ENCODE measurements at regions not wholly inside any gene's neighbourhood (a gene's known extent, or its start where the extent isn't known, plus 50 kb on each side); places are given as distances from the start of the nearest gene placed in this dataset.

DNA sequence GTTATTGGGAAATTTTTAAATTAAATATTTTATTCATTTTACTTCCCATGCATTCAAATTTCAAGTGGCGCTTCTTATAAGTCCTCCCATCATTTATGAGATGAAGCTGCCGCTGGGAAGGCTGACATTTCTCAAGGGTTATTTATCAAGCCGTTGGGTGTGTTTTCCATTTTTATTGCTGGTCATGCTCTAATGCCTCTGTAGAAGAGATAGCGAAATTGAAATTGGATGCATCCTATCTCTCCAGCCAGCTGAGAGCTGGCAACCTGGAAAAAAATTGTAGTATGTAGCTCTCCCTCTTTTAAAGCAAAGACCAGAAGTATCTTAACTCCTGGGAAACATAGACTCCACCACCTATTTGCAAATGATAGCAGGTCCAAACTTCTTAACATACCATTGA, 135.9 kb downstream of the C6orf118 start (continued):
- no peak for TF ChIP-seq RNF219 (CRISPR knock-in tag; IDR thresholded peaks at IDR 0.05)

GRCh38 chr6:165167861-165168260, 141.5 kb downstream of the C6orf118 start:
- Histone ChIP-seq H2AFZ (ENCODE audit: low read length) (no peak overlapping the region), H4K20me1 (ENCODE audit: insufficient read depth, low read length) (no peaks in the 10 kb centered on the region), H3K4me3 (replicated peaks in 1 of 3; ENCODE audit: insufficient read depth in 1 of 3, low read depth in 2 of 3, low read length in 3 of 3) (no peak overlapping the region), H3K9me3 (ENCODE audit: low read length) (peaks cover 96% of the 10 kb centered on the region), H3K27ac (ENCODE audit: extremely low read length, insufficient read depth, low read length) (no peak overlapping the region), H3K36me3 (replicated peaks in 1 of 2; ENCODE audit: control insufficient read depth in 1 of 2, insufficient read depth in 2 of 2, low read length in 2 of 2) (no peaks in the 10 kb centered on the region), H3K4me2 (ENCODE audit: low read depth, low read length) (no peak overlapping the region), H3K79me2 (ENCODE audit: insufficient read depth, low read length) (no peaks in the 10 kb centered on the region), H3K4me1 (ENCODE audit: insufficient read depth, low read length) (no peaks in the 10 kb centered on the region), H3K27me3 (ENCODE audit: control insufficient read depth in 1 of 2, insufficient read depth in 2 of 2, low read length in 2 of 2) (no peaks in the 10 kb centered on the region), H3K9ac (ENCODE audit: insufficient read depth, low read depth, low read length) (no peak overlapping the region)
- DNase-seq (ENCODE audit: low spot score) (no peak), ATAC-seq (no peak), FAIRE-seq (no peak)
- no peak for TF ChIP-seq SRSF9 (IDR thresholded peaks at IDR 0.05; ENCODE audit: borderline replicate concordance, insufficient read depth, low read depth, low read length, poor library complexity, severe bottlenecking)
- no peak for TF ChIP-seq ZFP37 (CRISPR knock-in tag; IDR thresholded peaks at IDR 0.05; ENCODE audit: borderline replicate concordance)
- in situ Hi-C loops (cut with HindIII; ENCODE audit: extremely low pct_ligation_motif_present, low pct_unique_long_range_greater_than_20kb) (no loop called here), intact Hi-C loops (cut with micrococcal nuclease; ENCODE audit: unreplicated experiment) (no loop called here)
- POLR2A ChIA-PET, result no interaction called here
- no TSS peak for BruUV-seq (replicated peaks)
- whole genome bisulfite sequencing (ENCODE audit: low lambda C conversion rate), result 19% methylated on average over 4 of the region's 4 CpGs
- CTCF ChIA-PET (ENCODE audit: low intra/inter-chr PET ratio, low total read pairs), result no interaction called here

DNA sequence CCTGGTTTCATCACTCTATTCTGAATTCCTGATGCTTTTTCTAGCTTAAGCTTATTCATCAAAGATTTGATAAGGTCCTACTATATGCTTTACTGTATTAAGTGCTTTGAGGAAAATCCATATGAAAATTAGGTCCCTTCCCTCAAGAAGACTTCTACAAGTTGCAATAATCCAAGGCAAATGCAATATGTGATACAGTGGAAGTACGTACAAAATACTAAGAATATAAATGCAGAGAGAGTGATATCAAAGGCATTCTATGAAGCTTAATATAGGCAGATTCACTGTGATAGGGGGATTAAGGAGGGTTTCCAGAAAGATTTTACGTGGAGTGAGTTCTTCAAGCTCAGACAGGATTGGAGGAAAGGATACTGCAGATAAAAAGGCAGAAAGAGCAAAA, 142.1 kb downstream of the C6orf118 start:
- no peak overlapping the region for H3K27ac ChIP-seq (ENCODE audit: extremely low read length, insufficient read depth, low read length)
- WGBS (ENCODE audit: low lambda C conversion rate), result 29% methylated on average over 2 of the region's 2 CpGs
- no peaks in the 10 kb centered on the region for H3K4me1 ChIP-seq (ENCODE audit: insufficient read depth, low read length)
- FAIRE-seq (no peak), ATAC-seq (no peak), DNase-seq (ENCODE audit: low spot score) (no peak)
- BruUV-seq (replicated peaks), result no TSS peak
- H3K4me3 ChIP-seq (replicated peaks in 1 of 3; ENCODE audit: insufficient read depth in 1 of 3, low read depth in 2 of 3, low read length in 3 of 3), result no peak overlapping the region
- H3K9me3 ChIP-seq (ENCODE audit: low read length), result peaks cover 96% of the 10 kb centered on the region
- H3K4me2 ChIP-seq (ENCODE audit: low read depth, low read length), result no peak overlapping the region
- H4K20me1 ChIP-seq (ENCODE audit: insufficient read depth, low read length), result no peaks in the 10 kb centered on the region
- in situ Hi-C loops (cut with HindIII; ENCODE audit: extremely low pct_ligation_motif_present, low pct_unique_long_range_greater_than_20kb) (no loop called here), intact Hi-C loops (cut with micrococcal nuclease; ENCODE audit: unreplicated experiment) (no loop called here)
- POLR2A ChIA-PET, result no interaction called here
- no peaks in the 10 kb centered on the region for H3K27me3 ChIP-seq (ENCODE audit: control insufficient read depth in 1 of 2, insufficient read depth in 2 of 2, low read length in 2 of 2)
- no peaks in the 10 kb centered on the region for H3K79me2 ChIP-seq (ENCODE audit: insufficient read depth, low read length)
- no peak overlapping the region for H3K9ac ChIP-seq (ENCODE audit: insufficient read depth, low read depth, low read length)
- H2AFZ ChIP-seq (ENCODE audit: low read length), result no peak overlapping the region
- CTCF ChIA-PET (ENCODE audit: low intra/inter-chr PET ratio, low total read pairs), result no interaction called here
- H3K36me3 ChIP-seq (replicated peaks in 1 of 2; ENCODE audit: control insufficient read depth in 1 of 2, insufficient read depth in 2 of 2, low read length in 2 of 2), result no peaks in the 10 kb centered on the region
- TF ChIP-seq RFXANK (CRISPR knock-in tag; IDR thresholded peaks at IDR 0.05) (no peak), ZNF160 (CRISPR knock-in tag; IDR thresholded peaks at IDR 0.05) (no peak), POLR2AphosphoS5 (IDR thresholded peaks at IDR 0.05; ENCODE audit: low read depth, low read length) (no peak), ZNF407 (CRISPR knock-in tag; IDR thresholded peaks at IDR 0.05; ENCODE audit: not compliant biosample characterization) (no peak), PLRG1 (conservative IDR thresholded peaks at IDR 0.05) (no peak)

Data from HepG2 (cell line).